ENCODE measurements at regions not wholly inside any gene's neighbourhood (a gene's known extent, or its start where the extent isn't known, plus 50 kb on each side); places are given as distances from the start of the nearest gene placed in this dataset.

GRCh38 chr14:80109055-80109454 lies 102.2 kb downstream of the DIO2 start (continued):
- no peak for TF ChIP-seq REST (IDR thresholded peaks at IDR 0.05; ENCODE audit: unreplicated experiment)
- TF ChIP-seq CREB1 (CRISPR knock-in tag; IDR thresholded peaks at IDR 0.05; ENCODE audit: low read depth), result no peak
- TF ChIP-seq ZNF114 (CRISPR knock-in tag; IDR thresholded peaks at IDR 0.05), result no peak
- TF ChIP-seq EZH2 (IDR thresholded peaks at IDR 0.05; ENCODE audit: low read depth, unreplicated experiment), result no peak
- no peak for TF ChIP-seq EZH2phosphoT487 (IDR thresholded peaks at IDR 0.05; ENCODE audit: unreplicated experiment)
- no peak for TF ChIP-seq POLR2AphosphoS5 (IDR thresholded peaks at IDR 0.05; ENCODE audit: low read depth)
- TF ChIP-seq NANOG (IDR thresholded peaks at IDR 0.05; ENCODE audit: borderline replicate concordance), result no peak

- no peaks in the 10 kb centered on the region for H3K36me3 Mint-ChIP-seq (ENCODE audit: low read depth)
- Histone ChIP-seq H2AFZ (no peak overlapping the region), H3K36me3 (ENCODE audit: insufficient read depth) (no peaks in the 10 kb centered on the region)
Measured at GRCh38 chr14:80108430-80108829, 102.9 kb downstream of the DIO2 start.

More at GRCh38 chr14:80108430-80108829, 102.9 kb downstream of the DIO2 start:
- DNase-seq (ENCODE audit: low spot score) (no peak), ATAC-seq (no peak)
- Histone ChIP-seq H3F3A (replicated peaks; ENCODE audit: low read depth) (no peaks in the 10 kb centered on the region), H4K20me1 (replicated peaks; ENCODE audit: insufficient read depth) (no peaks in the 10 kb centered on the region), H3K4me2 (no peak overlapping the region), H3K9me2 (ENCODE audit: insufficient read depth) (no peaks in the 10 kb centered on the region), H3K4me1 (ENCODE audit: insufficient read depth) (no peaks in the 10 kb centered on the region), H3K27ac (ENCODE audit: low read depth) (no peak overlapping the region), H3K79me2 (replicated peaks; ENCODE audit: insufficient read depth) (no peaks in the 10 kb centered on the region), H3K4me3 (no peak overlapping the region), H3K27me3 (ENCODE audit: insufficient read depth) (no peaks in the 10 kb centered on the region)
- TF ChIP-seq ETS1 (IDR thresholded peaks at IDR 0.05), result no peak
- TF ChIP-seq EZH2phosphoT487 (IDR thresholded peaks at IDR 0.05; ENCODE audit: unreplicated experiment), result no peak
- no peak for TF ChIP-seq ZNF462 (CRISPR knock-in tag; IDR thresholded peaks at IDR 0.05)
- no peak for TF ChIP-seq JUNB (IDR thresholded peaks at IDR 0.05; ENCODE audit: unreplicated experiment)
- TF ChIP-seq NANOG (IDR thresholded peaks at IDR 0.05; ENCODE audit: borderline replicate concordance), result no peak
- no peak for TF ChIP-seq REST (IDR thresholded peaks at IDR 0.05; ENCODE audit: unreplicated experiment)
- TF ChIP-seq ZNF331 (CRISPR knock-in tag; IDR thresholded peaks at IDR 0.05; ENCODE audit: low read depth), result no peak
- no peak for TF ChIP-seq CREB1 (CRISPR knock-in tag; IDR thresholded peaks at IDR 0.05; ENCODE audit: low read depth)
- TF ChIP-seq POLR2AphosphoS5 (IDR thresholded peaks at IDR 0.05; ENCODE audit: low read depth), result no peak
- Mint-ChIP-seq H3K4me1 (peaks cover 7% of the 10 kb centered on the region), H3K27me3 (ENCODE audit: insufficient read depth, low read depth, poor library complexity) (no peaks in the 10 kb centered on the region), H3K27ac (no peak overlapping the region), H3K4me3 (no peak overlapping the region), H3K9me3 (no peaks in the 10 kb centered on the region)
